Body of pancreas (tissue), 4 donors: ENCODE measurements at regions not wholly inside any gene's neighbourhood (a gene's known extent, or its start where the extent isn't known, plus 50 kb on each side); places are given as distances from the start of the nearest gene placed in this dataset.
"Not testable (repeated sequence)": the region's sequence is repeated elsewhere in the genome, so short reads cannot be mapped to it uniquely, and the experiment has no call there.

Experiments used
- POLR2A ChIP-seq, 3 donors: fragments of 450-650 bp; IDR thresholded peaks; one replicate each; pipeline ENCODE4 v1.6.1; 2016; ENCODE audit warnings: antibody characterized with exemption in 3 of 3, mild to moderate bottlenecking in 2 of 3
- TF ChIP-seq, protein P1 (sequence below), 7 experiments: fragments of 450-650 bp in 4 of 7; fragments of 200-600 bp in 3 of 7; sonication (generic) in 3 of 7; IDR thresholded peaks; one replicate each; pipeline ENCODE4 v1.5.1; 2016 to 2019; ENCODE audit warnings: antibody characterized with exemption in 7 of 7

DNA sequence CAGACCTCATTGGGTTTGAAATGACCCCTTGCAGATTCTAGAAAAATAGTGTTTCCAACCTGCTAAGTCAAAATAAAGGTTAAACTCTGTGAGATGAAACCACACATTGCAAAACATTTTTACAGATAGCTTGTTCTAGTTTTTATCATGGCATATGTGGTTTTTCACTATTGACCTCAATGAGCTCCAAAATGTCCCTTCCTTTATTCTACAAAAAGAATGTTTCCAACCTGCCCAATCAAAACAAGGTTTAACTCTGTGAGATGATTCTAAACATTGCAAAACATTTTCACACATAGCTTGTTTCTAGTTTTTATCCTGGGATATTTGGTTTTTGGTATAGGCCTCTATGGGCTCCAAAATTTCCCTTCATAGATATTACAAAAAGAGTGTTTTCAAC, 286.0 kb upstream of the ZNF337 start:
- TF ChIP-seq, protein P1, sequence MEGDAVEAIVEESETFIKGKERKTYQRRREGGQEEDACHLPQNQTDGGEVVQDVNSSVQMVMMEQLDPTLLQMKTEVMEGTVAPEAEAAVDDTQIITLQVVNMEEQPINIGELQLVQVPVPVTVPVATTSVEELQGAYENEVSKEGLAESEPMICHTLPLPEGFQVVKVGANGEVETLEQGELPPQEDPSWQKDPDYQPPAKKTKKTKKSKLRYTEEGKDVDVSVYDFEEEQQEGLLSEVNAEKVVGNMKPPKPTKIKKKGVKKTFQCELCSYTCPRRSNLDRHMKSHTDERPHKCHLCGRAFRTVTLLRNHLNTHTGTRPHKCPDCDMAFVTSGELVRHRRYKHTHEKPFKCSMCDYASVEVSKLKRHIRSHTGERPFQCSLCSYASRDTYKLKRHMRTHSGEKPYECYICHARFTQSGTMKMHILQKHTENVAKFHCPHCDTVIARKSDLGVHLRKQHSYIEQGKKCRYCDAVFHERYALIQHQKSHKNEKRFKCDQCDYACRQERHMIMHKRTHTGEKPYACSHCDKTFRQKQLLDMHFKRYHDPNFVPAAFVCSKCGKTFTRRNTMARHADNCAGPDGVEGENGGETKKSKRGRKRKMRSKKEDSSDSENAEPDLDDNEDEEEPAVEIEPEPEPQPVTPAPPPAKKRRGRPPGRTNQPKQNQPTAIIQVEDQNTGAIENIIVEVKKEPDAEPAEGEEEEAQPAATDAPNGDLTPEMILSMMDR (IDR thresholded peaks at IDR 0.05), result not testable (repeated sequence)
- TF ChIP-seq POLR2A (IDR thresholded peaks at IDR 0.05), result not testable (repeated sequence)
